Prostate gland (tissue), 2 donors: ENCODE measurements at regions not wholly inside any gene's neighbourhood (a gene's known extent, or its start where the extent isn't known, plus 50 kb on each side); places are given as distances from the start of the nearest gene placed in this dataset.
A peak's percentile ranks its signal among the peaks of the same experiment; 100 is the strongest.

Source experiments
- DNase-seq: peaks from one replicate; pipeline ENCODE4 v3.0.0-alpha.2; 2019; ENCODE audit warnings: low spot score
- H3K27ac ChIP-seq, 2 donors: fragments of 200-600 bp; sonication (generic); 2 replicates each; pipeline ENCODE4 v1.5.1; 2017 to 2019
- H3K27me3 ChIP-seq: fragments of 200-600 bp; sonication (generic); replicated peaks from 2 replicates; pipeline ENCODE4 v1.5.1; 2019; ENCODE audit not compliant: insufficient read depth
- H3K36me3 ChIP-seq, 2 donors: fragments of 200-600 bp; sonication (generic); 1 replicate in 1 of 2; 2 replicates in 1 of 2; pipeline versions ENCODE4 v1.5.1 to v1.8.1; 2017 to 2019
- H3K4me1 ChIP-seq: fragments of 200-600 bp; sonication (generic); replicated peaks from 2 replicates; pipeline ENCODE4 v1.5.1; 2019
- H3K4me3 ChIP-seq, 2 donors: fragments of 200-600 bp; sonication (generic); 2 replicates each; pipeline ENCODE4 v1.5.1; 2017 to 2019
- H3K9me3 ChIP-seq: fragments of 200-600 bp; sonication (generic); 2 replicates; pipeline ENCODE4 v1.5.1; 2017
- CTCF ChIP-seq, 4 experiments: fragments of 200-600 bp in 2 of 4; fragments of 450-650 bp in 2 of 4; sonication (generic) in 2 of 4; IDR thresholded peaks; 1 replicate in 3 of 4; 2 replicates in 1 of 4; pipeline ENCODE4 v1.5.1; 2016 to 2019; ENCODE audit warnings: antibody characterized with exemption in 4 of 4, mild to moderate bottlenecking in 2 of 4, moderate library complexity in 2 of 4
- POLR2A ChIP-seq: fragments of 450-650 bp; IDR thresholded peaks from one replicate; pipeline ENCODE4 v1.6.1; 2016; ENCODE audit warnings: antibody characterized with exemption, mild to moderate bottlenecking
- POLR2AphosphoS5 ChIP-seq: sonication (generic); formaldehyde crosslinking; IDR thresholded peaks from one replicate; pipeline ENCODE4 v1.6.1; 2017; ENCODE audit warnings: antibody characterized with exemption
- WGBS: methylation state at CpG from one replicate; pipeline ENCODE4 v1.1.5; 2018; 5-methylcytosine and 5-hydroxymethylcytosine counted together
- intact Hi-C: fragments of 100-400 bp; cut with DNase I; formaldehyde crosslinking; loops from one replicate; pipeline ENCODE4 v1.14.2; 2022

- peak; percentile 80 for DNase-seq
- Histone ChIP-seq H3K27me3 (no peaks in the 10 kb centered on the region), H3K9me3 (no peaks in the 10 kb centered on the region), H3K4me1 (no peaks in the 10 kb centered on the region), H3K4me3 (peak overlapping the region; percentile 88 to 89), H3K36me3 (no peaks in the 10 kb centered on the region), H3K27ac (peak overlapping the region; percentile 94 to 95)
- intact Hi-C loops = loop anchor here (2.0 to 10.0 kb wide), 2 partner anchors 58 to 248 kb away; partner anchors contain the start of gene PCGF5
- under 1% methylated on average over 43 of the region's 110 CpGs for WGBS
- TF ChIP-seq POLR2AphosphoS5 (no peak), CTCF (IDR thresholded peaks at IDR 0.05) (no peak), POLR2A (peak; percentile 65)
Measured at GRCh38 chr10:91162495-91163268, 57.8 kb upstream of the PCGF5 start.

- intact Hi-C loops = loop anchor here (2.0 to 10.0 kb wide), 2 partner anchors 57 to 249 kb away; partner anchors contain the start of gene PCGF5
- WGBS = under 1% methylated on average over 39 of the region's 77 CpGs
- Histone ChIP-seq H3K9me3 (no peaks in the 10 kb centered on the region), H3K4me3 (peak overlapping the region; percentile 88 to 89), H3K27me3 (no peaks in the 10 kb centered on the region), H3K4me1 (no peaks in the 10 kb centered on the region), H3K36me3 (no peaks in the 10 kb centered on the region), H3K27ac (peak overlapping the region; percentile 94 to 95)
- peak; percentile 39 for DNase-seq
- TF ChIP-seq POLR2AphosphoS5 (no peak), POLR2A (no peak), CTCF (IDR thresholded peaks at IDR 0.05) (peak in 1 of 4 experiments; percentile 20)
Measured at GRCh38 chr10:91163269-91163868, 57.1 kb upstream of the PCGF5 start.

GRCh38 chr10:91163869-91164474, 56.5 kb upstream of the PCGF5 start:
- H3K9me3 ChIP-seq = no peaks in the 10 kb centered on the region
- H3K27me3 ChIP-seq = no peaks in the 10 kb centered on the region
- peak; percentile 38 for TF ChIP-seq POLR2A
- TF ChIP-seq CTCF (IDR thresholded peaks at IDR 0.05) = no peak
- peak; percentile 5 for TF ChIP-seq POLR2AphosphoS5
- WGBS = 4% methylated on average over 38 of the region's 38 CpGs
- intact Hi-C loops = loop anchor here (2.0 to 10.0 kb wide), 2 partner anchors 57 to 249 kb away; partner anchors contain the start of gene PCGF5
- H3K4me3 ChIP-seq = peak overlapping the region; percentile 88 to 89
- DNase-seq = peak; percentile 42
- no peaks in the 10 kb centered on the region for H3K4me1 ChIP-seq
- H3K36me3 ChIP-seq = no peaks in the 10 kb centered on the region
- H3K27ac ChIP-seq = peak overlapping the region; percentile 94 to 95

- no peaks in the 10 kb centered on the region for H3K9me3 ChIP-seq
- 57% methylated on average over 7 of the region's 7 CpGs for WGBS
- peak overlapping the region; percentile 88 to 89 for H3K4me3 ChIP-seq
- no peaks in the 10 kb centered on the region for H3K4me1 ChIP-seq
- peak overlapping the region in 1 of 2 donors; percentile 95 for H3K27ac ChIP-seq
- no peaks in the 10 kb centered on the region for H3K36me3 ChIP-seq
- TF ChIP-seq CTCF (IDR thresholded peaks at IDR 0.05) (no peak), POLR2AphosphoS5 (no peak), POLR2A (no peak)
- intact Hi-C loops = loop anchor here (10.0 kb wide), 1 partner anchor 250 kb away; no protein-coding TSS in a partner anchor
- DNase-seq = no peak
- H3K27me3 ChIP-seq = no peaks in the 10 kb centered on the region
Measured at GRCh38 chr10:91164520-91165065, 55.9 kb upstream of the PCGF5 start.
